Hypothalamus (tissue), 51 donors: ENCODE measurements at regions not wholly inside any gene's neighbourhood (a gene's known extent, or its start where the extent isn't known, plus 50 kb on each side); places are given as distances from the start of the nearest gene placed in this dataset.
"Not testable (repeated sequence)": the region's sequence is repeated elsewhere in the genome, so short reads cannot be mapped to it uniquely, and the experiment has no call there.

Experiments
- DNase-seq, 51 donors: peaks; one replicate each; lab custom pipeline; 2025; lab: John Stamatoyannopoulos, UW

DNA sequence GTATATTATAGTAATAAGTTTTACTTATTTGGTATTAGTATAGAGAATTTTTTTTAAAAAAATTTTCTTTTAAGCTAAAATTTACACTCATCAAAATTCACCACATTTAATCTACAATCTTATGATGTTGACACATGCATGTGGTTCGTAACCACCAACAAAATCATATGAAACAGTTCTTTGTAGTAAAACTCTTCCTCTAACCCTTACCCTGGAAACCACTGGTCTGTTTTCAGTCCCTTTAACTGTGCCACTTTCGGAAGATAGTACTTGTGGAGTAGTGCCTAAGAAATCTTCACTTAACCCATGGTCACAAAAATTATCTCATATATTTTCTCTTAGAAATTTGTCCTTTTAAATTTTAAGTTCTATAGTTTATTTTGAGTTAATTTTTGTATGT is 1498.8 kb downstream of the MAT2B start:
- no peak for DNase-seq

DNA sequence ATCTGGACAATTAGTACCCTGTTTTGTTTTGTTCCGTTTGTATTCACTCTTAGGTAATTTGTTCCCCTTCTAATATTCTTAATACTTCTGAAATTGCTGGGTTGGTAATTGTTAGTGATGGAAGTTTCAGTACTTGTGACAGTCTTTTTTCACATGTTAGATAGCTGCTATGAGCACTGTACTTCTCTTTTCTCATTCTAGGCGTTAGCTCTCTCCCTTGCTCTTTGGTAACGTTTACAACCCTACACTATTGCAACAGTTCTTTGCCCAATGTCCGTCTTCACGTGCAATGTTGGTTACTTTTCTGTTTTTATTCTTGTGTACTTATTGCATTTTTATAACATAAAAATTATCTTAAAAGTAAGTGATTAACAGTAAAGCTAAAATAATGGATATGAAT is 1509.0 kb downstream of the MAT2B start:
- no peak for DNase-seq

DNA sequence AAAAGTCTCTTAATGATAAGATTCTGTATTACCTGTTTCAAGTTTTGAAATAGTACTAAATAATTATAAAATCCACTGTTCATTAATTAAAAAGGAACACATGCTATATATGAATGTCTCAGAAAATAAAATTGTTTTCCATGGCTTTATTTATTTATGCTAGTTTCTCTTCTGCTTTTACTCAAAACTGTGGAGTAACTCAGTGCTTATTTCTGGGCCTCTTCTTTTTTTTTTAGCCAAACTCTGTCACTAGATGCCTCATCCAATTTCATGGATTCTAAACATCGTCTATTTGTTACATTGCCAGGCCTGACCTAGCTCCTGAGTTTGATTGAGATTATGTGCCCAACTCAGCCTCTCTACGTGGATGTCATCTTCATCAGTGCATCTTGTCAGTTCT is 1509.7 kb downstream of the MAT2B start:
- no peak for DNase-seq

DNA sequence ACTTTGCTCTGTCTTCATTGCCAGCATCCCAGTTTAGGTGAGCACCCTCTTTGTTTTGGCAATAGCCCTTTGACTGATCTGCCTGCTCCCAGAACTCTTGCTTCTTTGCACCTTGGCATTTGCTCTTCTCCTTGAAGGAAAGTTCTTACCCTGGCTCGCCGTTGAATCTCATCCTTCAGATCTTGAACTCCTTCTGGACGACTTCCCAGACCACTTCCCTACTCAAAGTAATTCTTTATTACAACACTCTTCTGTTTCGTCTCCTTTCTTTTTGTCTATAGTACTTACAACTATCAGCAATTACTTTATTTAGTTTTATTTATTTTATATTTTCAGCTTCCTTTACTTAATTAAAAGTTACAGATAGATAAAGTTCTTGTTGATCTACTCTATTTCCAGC is 1510.1 kb downstream of the MAT2B start:
- DNase-seq = no peak

DNA sequence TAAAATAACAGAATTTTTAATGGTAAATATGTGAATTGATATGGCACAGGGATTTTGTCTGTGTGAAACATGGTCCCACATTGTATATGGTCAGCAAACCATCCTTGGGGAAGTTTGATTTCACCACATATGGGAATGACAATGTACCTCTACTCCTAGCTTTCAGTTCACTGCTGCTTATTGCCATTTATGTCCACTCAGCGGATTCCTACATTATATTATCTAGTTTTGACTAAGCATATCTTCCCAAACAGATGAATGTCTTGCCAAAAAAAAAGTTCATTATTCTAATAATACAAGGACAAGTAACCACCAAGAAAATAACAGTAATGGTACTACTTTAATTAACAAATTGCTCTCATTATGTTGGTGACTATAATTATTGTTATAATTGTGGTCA is 1521.6 kb downstream of the MAT2B start:
- no peak for DNase-seq

DNA sequence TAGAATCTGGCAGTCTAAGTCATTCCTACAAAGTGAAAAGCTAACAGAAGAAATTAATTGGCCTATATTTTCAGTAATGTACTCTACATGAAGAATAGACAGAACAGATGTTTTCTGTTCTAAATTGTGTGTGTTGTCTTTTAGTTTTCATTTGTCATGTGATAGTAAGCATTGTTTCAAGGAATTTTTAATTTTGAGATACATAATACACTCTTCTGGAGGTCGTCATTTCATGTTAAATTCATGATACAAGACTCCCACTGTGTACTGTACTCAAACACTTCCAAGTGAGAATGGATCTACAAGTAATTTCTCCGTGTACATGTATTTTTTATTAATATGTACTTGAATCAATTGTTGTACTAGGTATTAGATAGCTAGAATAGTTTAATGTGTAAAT is 1522.9 kb downstream of the MAT2B start:
- DNase-seq = no peak

DNA sequence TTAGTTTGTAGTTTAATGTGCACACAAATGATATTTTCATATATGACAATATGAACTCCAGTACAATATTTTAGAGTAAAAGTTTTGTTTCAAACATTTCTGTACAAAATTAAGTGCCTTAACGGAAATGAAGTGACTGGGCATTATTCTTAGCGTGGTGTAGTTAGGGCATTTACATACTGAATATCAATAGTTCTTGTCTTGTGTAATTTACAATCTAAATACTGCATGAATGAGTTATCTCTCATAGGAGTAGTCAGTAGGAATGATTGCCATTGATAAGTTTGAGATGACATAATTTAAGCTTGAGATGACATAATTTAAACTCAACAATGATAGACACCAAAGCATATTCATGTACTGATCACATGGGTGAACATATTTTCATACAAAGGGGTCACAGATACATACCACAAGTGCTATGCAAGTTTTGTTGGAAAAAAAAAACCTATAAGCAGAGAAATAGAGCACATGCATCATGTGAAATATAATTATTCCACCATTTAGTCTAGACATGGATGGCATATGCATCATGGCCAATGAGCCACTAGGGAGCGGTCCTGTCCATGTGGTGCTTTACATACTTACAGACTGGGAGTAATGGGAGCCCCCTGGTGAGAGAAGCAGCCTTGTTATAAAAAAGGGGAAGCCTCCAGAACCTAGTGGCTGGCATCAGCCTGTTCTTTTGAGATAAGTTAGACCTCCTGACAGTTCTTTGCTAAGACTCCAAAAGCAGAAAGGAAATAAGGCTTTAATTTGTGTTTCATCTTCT is 1523.9 kb downstream of the MAT2B start:
- DNase-seq = peak in 3 of 51 donors; percentile 1 to 3 (median 2)

DNA sequence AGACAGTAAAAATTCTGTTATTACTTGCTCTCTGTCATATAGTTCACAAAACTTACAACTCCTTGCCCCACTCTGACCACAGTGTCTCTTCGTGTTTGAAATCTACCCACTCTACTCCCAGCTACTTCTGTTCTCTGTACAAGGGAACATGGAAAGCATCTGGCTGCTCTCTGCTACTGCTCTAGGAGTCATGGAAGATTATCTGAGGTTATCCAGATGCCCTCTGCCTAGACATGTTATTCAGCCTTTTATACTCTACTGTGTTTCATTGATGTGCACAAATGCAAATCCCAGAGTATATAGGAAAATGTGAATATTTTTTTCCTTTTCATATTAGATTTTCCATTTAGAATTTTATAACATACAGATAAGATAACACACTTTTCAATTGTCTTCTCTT is 1525.6 kb downstream of the MAT2B start:
- DNase-seq = no peak

DNA sequence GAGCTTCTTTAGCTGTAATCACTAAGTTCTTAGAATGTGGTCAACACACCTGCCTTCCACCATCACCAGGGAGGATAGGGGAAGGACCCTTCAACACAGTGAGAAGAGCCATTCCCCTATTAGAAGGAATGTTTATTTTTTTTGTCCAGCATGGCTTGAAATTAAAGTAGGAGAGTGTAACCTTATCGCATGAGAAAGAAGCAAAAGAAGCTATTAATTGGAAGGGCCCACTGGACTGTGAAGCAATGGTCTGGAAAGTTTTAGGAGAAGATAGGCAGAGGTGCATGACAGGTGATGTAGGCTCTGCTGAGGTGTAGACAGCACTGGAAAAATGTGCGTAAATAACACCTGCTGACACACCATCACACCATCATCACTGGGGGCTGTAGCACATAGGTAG is 1526.0 kb downstream of the MAT2B start:
- no peak for DNase-seq

DNA sequence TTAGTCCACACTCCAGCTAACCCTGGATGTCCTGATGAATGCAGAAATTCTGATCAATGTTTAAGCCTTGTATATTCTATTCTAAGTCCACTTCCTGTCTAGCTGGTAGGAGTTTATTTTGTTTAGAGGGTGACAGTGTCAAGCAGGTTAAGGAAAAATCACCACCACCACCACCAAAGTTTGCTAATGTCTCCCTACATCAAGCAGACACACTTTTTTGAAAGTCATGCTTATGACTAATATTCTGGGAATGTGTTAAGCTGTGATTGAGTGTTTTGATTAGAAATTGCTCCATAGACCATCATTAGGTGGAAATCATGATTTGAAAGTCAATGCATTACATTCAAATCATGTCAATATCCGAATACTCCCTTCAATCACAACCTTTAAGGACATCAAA is 1530.1 kb downstream of the MAT2B start:
- no peak for DNase-seq

DNA sequence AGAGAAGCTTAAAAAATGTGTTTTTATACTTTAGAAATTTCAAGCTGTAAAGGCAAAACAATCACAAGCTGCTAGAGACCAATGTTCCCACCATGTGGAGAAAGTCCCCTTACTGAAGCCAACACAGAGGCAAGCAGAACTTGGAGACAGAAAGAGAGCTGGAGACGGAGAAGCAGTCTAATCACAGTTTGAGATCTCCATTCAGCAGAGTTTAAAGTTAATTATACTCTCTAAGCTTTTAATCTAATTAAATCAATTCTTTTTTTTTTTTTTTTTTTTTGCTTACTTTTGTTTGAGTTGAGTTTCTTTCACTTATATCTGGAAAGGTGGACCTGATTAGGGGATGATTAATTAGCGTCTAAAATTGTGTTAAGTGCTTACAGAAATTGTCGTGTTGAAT is 1534.3 kb downstream of the MAT2B start:
- DNase-seq = no peak

DNA sequence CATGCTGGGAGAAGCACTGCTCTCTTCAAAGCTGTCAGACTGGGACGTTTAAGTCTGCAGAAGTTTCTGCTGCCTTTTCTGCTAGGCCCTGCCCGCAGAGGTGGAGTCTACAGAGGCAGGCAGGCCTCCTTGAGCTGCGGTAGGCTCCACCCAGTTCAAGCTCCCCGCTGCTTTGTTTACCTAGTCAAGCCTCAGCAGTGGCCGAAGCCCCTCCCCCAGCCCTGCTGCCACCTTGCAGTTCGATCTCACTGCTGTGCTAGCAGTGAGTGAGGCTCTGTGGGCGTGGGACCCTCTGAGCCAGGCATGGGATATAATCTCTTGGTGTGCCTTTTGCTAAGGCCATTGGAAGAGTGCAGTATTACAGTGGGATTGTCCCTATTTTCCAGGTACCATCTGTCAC is 1540.5 kb downstream of the MAT2B start:
- not testable (repeated sequence) for DNase-seq

DNA sequence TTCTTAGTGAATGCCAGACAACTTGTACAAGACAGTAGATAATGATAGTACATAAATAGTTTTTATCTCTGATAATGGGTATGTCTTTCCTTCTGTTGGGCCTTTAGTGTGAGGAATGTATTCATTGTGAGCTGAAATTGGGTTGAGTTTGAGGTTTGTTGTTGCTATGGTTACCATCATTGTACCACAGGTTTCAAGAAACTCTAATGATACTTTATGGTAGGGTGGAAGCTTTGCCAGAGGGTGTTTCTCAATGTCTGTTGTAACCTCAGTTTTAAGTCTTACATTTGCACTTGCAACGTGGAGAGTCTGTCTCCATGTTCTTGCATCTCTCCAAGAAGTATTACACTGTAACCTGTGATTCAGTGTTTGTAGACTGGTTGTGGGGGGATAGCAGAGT is 1550.1 kb downstream of the MAT2B start:
- no peak for DNase-seq

DNA sequence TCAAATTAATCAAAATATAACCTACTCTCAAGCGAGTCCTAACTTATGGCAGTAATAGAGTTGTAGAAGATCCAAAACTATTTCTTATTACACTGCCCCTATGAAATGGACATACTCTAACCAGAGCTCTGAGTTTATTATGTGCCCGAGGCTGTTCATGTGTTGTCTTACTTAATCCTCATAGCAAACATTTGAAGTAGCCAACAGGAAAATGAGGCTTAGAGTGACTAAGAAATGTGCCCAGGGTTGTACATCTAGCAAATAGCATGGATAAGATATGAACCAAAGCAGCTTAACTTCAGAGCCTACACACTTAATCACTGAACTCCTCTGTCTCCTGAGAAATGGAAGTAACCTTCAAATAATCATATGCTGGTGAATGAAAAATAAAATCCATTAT is 1551.7 kb downstream of the MAT2B start:
- DNase-seq = no peak

DNA sequence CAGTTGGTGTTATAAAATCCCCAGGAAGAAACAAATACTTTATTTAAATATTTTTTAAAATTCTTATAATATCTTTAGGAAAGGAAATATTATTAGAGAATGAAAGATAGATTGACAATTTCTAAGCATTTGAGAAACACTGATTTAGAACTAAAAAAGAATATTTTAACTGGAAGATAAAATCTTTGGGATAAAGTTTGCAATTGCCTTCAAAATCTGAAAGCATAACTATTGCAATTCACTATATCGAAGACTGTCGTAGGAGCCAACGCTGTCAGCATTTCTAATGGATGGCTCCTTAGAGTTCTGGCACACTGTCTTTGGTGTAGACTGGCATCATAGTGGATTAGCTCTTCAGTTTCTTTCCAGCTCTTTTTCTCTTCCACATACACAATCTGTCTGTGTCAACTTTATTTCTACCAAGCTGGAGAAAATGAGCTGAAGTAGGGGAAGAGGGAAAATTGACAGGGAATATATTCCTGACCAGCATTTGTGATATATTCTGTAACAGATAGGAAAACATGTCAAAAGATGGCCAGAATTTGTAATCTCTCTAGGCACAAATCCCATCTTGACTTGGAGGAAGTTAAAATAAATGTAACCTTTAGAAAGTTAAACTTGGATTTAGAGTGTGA is 1561.4 kb downstream of the MAT2B start:
- no peak for DNase-seq

DNA sequence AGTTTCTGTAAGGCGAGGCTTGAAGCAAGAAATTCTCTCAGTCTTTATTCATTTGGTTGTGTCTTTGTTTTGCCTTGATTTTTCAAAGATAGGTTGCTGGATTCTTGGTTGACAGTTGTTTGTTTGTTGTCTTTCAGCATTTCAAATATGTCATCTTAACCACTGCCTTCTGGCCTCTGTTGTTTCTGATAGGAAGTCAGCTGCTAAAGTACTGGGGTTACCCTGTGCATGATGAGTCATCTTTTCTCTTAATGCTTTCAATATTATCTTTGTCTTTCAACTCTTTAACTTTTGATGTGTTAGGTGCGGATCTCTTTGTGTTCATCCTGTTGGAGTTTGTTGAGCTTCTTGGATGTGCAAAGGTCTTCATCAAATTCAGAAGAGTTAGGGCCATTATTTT is 1571.3 kb downstream of the MAT2B start:
- DNase-seq = no peak

DNA sequence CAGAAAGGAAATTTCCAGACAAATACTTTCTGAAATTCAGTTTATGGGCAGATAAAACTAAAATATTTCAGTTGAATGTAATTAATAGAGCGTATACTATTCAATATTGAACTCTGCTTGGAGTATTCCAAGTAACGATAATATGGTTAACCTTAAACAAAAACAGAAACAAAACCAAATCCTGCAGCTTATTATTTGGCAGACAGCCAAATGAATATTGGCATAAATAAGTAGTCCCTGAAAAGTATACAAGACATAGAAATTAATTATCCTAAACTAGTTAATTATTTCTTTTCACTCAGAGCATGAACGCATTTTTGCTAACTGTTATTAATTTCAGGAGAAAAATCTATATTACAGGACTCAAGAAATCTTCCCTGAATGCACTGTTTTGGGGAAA is 1574.0 kb downstream of the MAT2B start:
- no peak for DNase-seq

DNA sequence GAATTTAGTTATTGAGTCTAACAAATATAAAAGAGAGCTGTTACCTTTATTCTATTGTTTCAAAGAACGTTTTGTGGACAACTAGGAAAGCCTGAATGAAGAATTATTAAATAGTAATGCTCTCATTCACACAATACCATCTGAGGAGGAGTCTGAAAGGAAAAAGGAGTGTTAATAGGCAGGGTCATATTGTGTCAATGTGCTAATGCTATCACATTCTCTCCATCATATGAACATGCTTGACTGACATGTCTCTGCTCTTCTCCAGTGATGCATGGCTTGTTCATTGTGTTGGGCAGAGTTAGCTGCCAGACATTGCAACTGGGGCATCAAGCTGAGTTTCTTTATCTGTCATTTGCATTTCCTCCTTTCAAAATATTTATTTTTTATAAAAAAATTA is 1578.0 kb downstream of the MAT2B start:
- no peak for DNase-seq

DNA sequence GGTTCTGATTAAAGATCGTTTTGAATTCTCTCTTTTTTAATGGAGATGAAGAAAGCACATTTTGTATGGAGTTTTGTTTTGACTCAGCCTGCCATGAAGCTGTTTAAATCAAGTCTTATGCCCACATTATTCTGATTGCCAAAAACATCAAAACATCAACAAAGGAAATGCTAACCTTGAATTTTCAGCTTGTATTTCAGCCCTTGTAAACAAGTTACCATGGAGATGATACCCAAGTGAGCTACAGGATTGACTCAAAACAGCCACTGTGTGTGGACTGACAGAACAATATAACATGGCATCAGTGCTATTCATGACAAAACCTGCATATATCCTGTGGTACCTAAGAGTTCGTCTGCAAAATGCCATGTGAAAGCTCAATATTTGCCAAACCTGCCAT is 1581.0 kb downstream of the MAT2B start:
- DNase-seq = no peak

DNA sequence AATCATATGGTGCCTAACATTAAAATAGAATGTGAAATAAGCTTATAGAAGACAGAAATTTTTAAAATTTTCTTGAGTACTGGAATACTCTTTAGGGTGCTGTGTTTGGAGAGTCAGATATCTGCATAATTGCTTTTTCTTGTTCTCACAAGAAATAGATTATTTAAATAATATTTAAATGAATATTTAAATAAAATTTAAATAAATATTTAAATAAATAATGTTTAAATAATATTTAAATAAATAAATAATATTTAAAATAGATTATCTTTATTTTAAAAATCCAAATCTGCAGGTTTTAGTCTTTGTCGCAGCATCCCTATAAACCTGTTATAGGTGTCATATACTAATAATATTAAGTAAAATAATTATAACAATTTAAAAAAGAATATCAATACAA is 1589.4 kb downstream of the MAT2B start:
- DNase-seq = no peak

DNA sequence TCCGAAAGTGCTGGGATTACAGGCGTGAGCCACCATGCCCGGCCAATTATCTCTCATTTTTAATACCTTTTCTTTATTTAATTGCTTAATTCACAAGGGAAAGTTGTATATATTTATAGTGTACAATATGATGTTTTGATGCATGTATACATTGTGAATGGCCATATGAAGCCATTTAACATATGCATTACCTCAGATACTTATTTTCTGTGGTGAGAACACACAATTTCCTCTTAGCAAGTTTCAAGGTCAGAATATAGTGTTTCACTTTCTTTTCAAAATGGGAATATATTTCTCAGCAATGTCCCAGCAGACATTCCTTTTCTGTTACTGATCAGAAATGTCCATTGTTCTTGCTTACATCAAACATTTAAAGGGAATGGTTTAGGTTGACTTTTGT is 1596.3 kb downstream of the MAT2B start:
- no peak for DNase-seq

DNA sequence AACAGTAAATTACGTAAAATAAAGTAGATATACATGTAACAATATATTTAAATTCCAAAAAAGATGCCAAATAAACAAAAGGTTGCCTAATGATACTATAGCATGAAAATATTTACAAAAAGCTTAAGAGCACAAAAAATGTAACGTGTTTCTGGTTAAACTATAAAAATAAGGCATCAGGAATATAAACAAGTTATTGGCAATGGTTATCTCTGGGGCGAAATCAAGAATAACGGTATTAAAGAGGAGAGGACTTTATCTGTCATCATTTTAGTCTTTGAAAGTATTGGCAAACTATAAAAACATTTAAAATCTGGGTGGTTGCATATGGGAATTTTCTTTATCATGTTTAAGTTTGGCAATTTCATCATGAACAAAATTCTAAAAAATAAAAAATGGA is 1599.2 kb downstream of the MAT2B start:
- no peak for DNase-seq

DNA sequence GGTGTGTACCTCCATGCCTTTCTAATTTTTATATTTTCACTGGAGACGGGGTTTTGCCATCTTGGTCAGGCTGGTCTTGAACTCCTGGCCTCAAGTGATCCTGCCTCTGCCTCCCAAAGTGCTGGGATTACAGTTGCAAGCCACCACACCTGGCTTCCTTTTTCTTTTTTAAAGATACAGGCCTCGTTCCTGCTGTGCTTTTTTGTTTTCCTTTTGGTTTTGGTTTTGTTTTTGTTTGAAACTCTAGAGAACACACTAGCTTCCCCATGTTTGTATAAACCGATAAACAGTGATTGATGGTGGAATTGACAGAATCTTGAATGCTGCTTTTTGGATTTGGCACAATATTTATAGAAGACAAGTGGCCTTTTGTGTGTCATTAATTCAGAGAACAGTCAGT is 1603.4 kb downstream of the MAT2B start:
- DNase-seq = no peak
